ENCODE measurements at regions not wholly inside any gene's neighbourhood (a gene's known extent, or its start where the extent isn't known, plus 50 kb on each side); places are given as distances from the start of the nearest gene placed in this dataset.
"Not testable (repeated sequence)": the region's sequence is repeated elsewhere in the genome, so short reads cannot be mapped to it uniquely, and the experiment has no call there.

- no peak for DNase-seq (ENCODE audit: low read depth in 2 of 2)
Measured at GRCh38 chr4:64216741-64217140, 192.5 kb downstream of the TECRL start.

- DNase-seq (ENCODE audit: low read depth in 2 of 2): no peak
Measured at GRCh38 chr4:64205376-64205775, 203.9 kb downstream of the TECRL start.

- no peak for DNase-seq (ENCODE audit: low read depth in 2 of 2)
Measured at GRCh38 chr4:64200001-64200555, 209.2 kb downstream of the TECRL start.

GRCh38 chr4:64195582-64195981 is 213.7 kb downstream of the TECRL start:
- DNase-seq (ENCODE audit: low read depth in 2 of 2): no peak

GRCh38 chr4:64192731-64193412 is 216.4 kb downstream of the TECRL start:
- no peak for DNase-seq (ENCODE audit: low read depth in 2 of 2)

- no peak for DNase-seq (ENCODE audit: low read depth in 2 of 2)
Measured at GRCh38 chr4:64174247-64174882, 234.9 kb downstream of the TECRL start.

GRCh38 chr4:64166365-64166764 is 242.9 kb downstream of the TECRL start:
- DNase-seq (ENCODE audit: low read depth in 2 of 2): no peak

- DNase-seq (ENCODE audit: low read depth in 2 of 2): peak; percentile 36 to 50
Measured at GRCh38 chr4:64158648-64159326, 250.5 kb downstream of the TECRL start.

GRCh38 chr4:64157397-64157796 is 251.9 kb downstream of the TECRL start:
- no peak for DNase-seq (ENCODE audit: low read depth in 2 of 2)

GRCh38 chr4:64156253-64156652 is 253.0 kb downstream of the TECRL start:
- DNase-seq (ENCODE audit: low read depth in 2 of 2): no peak

- no peak for DNase-seq (ENCODE audit: low read depth in 2 of 2)
Measured at GRCh38 chr4:64146030-64146429, 263.2 kb downstream of the TECRL start.

GRCh38 chr4:64144994-64145393 is 264.3 kb downstream of the TECRL start:
- DNase-seq (ENCODE audit: low read depth in 2 of 2): no peak

GRCh38 chr4:64130907-64131306 is 278.3 kb downstream of the TECRL start:
- no peak for DNase-seq (ENCODE audit: low read depth in 2 of 2)

- no peak for DNase-seq (ENCODE audit: low read depth in 2 of 2)
Measured at GRCh38 chr4:64125354-64125753, 283.9 kb downstream of the TECRL start.

GRCh38 chr4:64121803-64122202 is 287.4 kb downstream of the TECRL start:
- DNase-seq (ENCODE audit: low read depth in 2 of 2): no peak

- DNase-seq (ENCODE audit: low read depth in 2 of 2): no peak
Measured at GRCh38 chr4:64105903-64106302, 303.3 kb downstream of the TECRL start.

- DNase-seq (ENCODE audit: low read depth in 2 of 2): no peak
Measured at GRCh38 chr4:64095398-64095797, 313.9 kb downstream of the TECRL start.

GRCh38 chr4:64079316-64079715 is 329.9 kb downstream of the TECRL start:
- DNase-seq (ENCODE audit: low read depth in 2 of 2): no peak

GRCh38 chr4:64068096-64068495 is 341.2 kb downstream of the TECRL start:
- no peak for DNase-seq (ENCODE audit: low read depth in 2 of 2)

GRCh38 chr4:64062991-64063390 is 346.3 kb downstream of the TECRL start:
- DNase-seq (ENCODE audit: low read depth in 2 of 2): no peak

GRCh38 chr4:64037033-64037432 is 372.2 kb downstream of the TECRL start:
- DNase-seq (ENCODE audit: low read depth in 2 of 2): not testable (repeated sequence)

GRCh38 chr4:64022560-64022959 is 386.7 kb downstream of the TECRL start:
- DNase-seq (ENCODE audit: low read depth in 2 of 2): no peak

- no peak for DNase-seq (ENCODE audit: low read depth in 2 of 2)
Measured at GRCh38 chr4:64016893-64017292, 392.4 kb downstream of the TECRL start.

All from stimulated activated CD4-positive, alpha-beta T cell treated with anti-CD3 and anti-CD28 coated beads, Interleukin-4, amount 100 ng/mL, for 48 hours (primary cell).